ENCODE measurements at regions not wholly inside any gene's neighbourhood (a gene's known extent, or its start where the extent isn't known, plus 50 kb on each side); places are given as distances from the start of the nearest gene placed in this dataset.

GRCh38 chrX:45400027-45400779 is 199.5 kb upstream of the DIPK2B start:
- no peak for ATAC-seq

GRCh38 chrX:45385757-45386156 is 185.1 kb upstream of the DIPK2B start:
- TF ChIP-seq TFCP2L1 (CRISPR knock-in tag; IDR thresholded peaks at IDR 0.05) (no peak), NPAS2 (CRISPR knock-in tag; IDR thresholded peaks at IDR 0.05; ENCODE audit: borderline replicate concordance) (no peak), CHD4 (IDR thresholded peaks at IDR 0.05; ENCODE audit: borderline replicate concordance) (no peak), NFE2L2 (conservative IDR thresholded peaks at IDR 0.05; ENCODE audit: low read length) (no peak), EP300 (IDR thresholded peaks at IDR 0.05) (no peak), CTCF (IDR thresholded peaks at IDR 0.05) (no peak), RAD21 (conservative IDR thresholded peaks at IDR 0.05 in 1 of 2, IDR thresholded peaks at IDR 0.05 in 1 of 2) (no peak), ESRRA (IDR thresholded peaks at IDR 0.05; ENCODE audit: borderline replicate concordance, low read length) (no peak), USF2 (IDR thresholded peaks at IDR 0.05) (no peak), RFX5 (IDR thresholded peaks at IDR 0.05) (no peak), SREBF2 (IDR thresholded peaks at IDR 0.05) (no peak), ZNF302 (CRISPR knock-in tag; IDR thresholded peaks at IDR 0.05) (no peak), GATA3 (IDR thresholded peaks at IDR 0.05; ENCODE audit: borderline replicate concordance) (no peak)
- peaks cover 3% of the 10 kb centered on the region; the same call in 1 of the 3 replicates for H3K9me3 ChIP-seq
- POLR2A ChIA-PET, result no interaction called here
- H3K4me2 ChIP-seq, result no peak overlapping the region
- no peak for DNase-seq (ENCODE audit: low read depth in 1 of 2, low spot score in 1 of 2)
- ATAC-seq, result no peak
- WGBS (ENCODE audit: missing lambda C conversion rate), result 63% methylated on average over 2 of the region's 2 CpGs
- no peaks in the 10 kb centered on the region for H3K4me1 ChIP-seq
- no peak for FAIRE-seq
- H3K4me3 ChIP-seq, result no peak overlapping the region
- CTCF ChIA-PET, result no interaction called here
- H3K27ac ChIP-seq, result no peak overlapping the region

More at GRCh38 chrX:45400027-45400779, 199.5 kb upstream of the DIPK2B start:
- 49% methylated on average over 3 of the region's 3 CpGs for WGBS (ENCODE audit: missing lambda C conversion rate)
- Histone ChIP-seq H3K4me3 (no peak overlapping the region), H3K4me1 (no peaks in the 10 kb centered on the region), H3K4me2 (no peak overlapping the region), H3K9me3 (peaks cover 6% of the 10 kb centered on the region; the same call in 1 of the 3 replicates), H3K27ac (no peak overlapping the region)
- DNase-seq (ENCODE audit: low read depth in 1 of 2, low spot score in 1 of 2) (no peak), FAIRE-seq (no peak)
- TF ChIP-seq FOSL2 (IDR thresholded peaks at IDR 0.05), result no peak
- TF ChIP-seq FOSL2 (CRISPR knock-in tag; IDR thresholded peaks at IDR 0.05), result no peak
- TF ChIP-seq BCL3 (IDR thresholded peaks at IDR 0.05), result no peak
- TF ChIP-seq ZSCAN20 (CRISPR knock-in tag; IDR thresholded peaks at IDR 0.05), result no peak
- no peak for TF ChIP-seq CHD4 (IDR thresholded peaks at IDR 0.05; ENCODE audit: borderline replicate concordance)
- no peak for TF ChIP-seq RCOR1 (IDR thresholded peaks at IDR 0.05; ENCODE audit: low read depth, low read length)
- no peak for TF ChIP-seq POLR2AphosphoS2 (conservative IDR thresholded peaks at IDR 0.05; ENCODE audit: low read length)
- TF ChIP-seq MYC (IDR thresholded peaks at IDR 0.05; ENCODE audit: borderline replicate concordance, low read length), result no peak
- TF ChIP-seq CBX2 (IDR thresholded peaks at IDR 0.05; ENCODE audit: borderline replicate concordance, low read depth), result no peak
- TF ChIP-seq HOXB5 (CRISPR knock-in tag; IDR thresholded peaks at IDR 0.05), result no peak
- no peak for TF ChIP-seq ZNF302 (CRISPR knock-in tag; IDR thresholded peaks at IDR 0.05)
- TF ChIP-seq ATOH8 (CRISPR knock-in tag; IDR thresholded peaks at IDR 0.05; ENCODE audit: low read depth), result no peak
- no peak for TF ChIP-seq ZFP36 (IDR thresholded peaks at IDR 0.05; ENCODE audit: borderline replicate concordance, partially characterized antibody)
- TF ChIP-seq HOXB13 (CRISPR knock-in tag; IDR thresholded peaks at IDR 0.05; ENCODE audit: low read depth), result no peak
- CTCF ChIA-PET, result interaction anchor here (1.2 kb wide), 1 partner anchor 45 kb away, joined by 3 read pairs; no protein-coding TSS in a partner anchor
- POLR2A ChIA-PET, result no interaction called here
